Duodenal mucosa (tissue), 2 donors: ENCODE measurements at regions not wholly inside any gene's neighbourhood (a gene's known extent, or its start where the extent isn't known, plus 50 kb on each side); places are given as distances from the start of the nearest gene placed in this dataset.
"Not testable (repeated sequence)": the region's sequence is repeated elsewhere in the genome, so short reads cannot be mapped to it uniquely, and the experiment has no call there.

Experiments
- H3K27ac ChIP-seq: one replicate; pipeline ENCODE4 v1.7.0; 2013; ENCODE audit warnings: low read depth, low read length
- H3K27me3 ChIP-seq, 2 donors: one replicate each; pipeline ENCODE4 v1.7.0; 2013; ENCODE audit warnings: low read length in 2 of 2, control low read depth in 1 of 2; ENCODE audit not compliant: insufficient read depth in 2 of 2, control insufficient read depth in 1 of 2
- H3K36me3 ChIP-seq, 2 donors: one replicate each; pipeline ENCODE4 v1.7.0; 2013; ENCODE audit warnings: low read length in 2 of 2, control low read depth in 1 of 2; ENCODE audit not compliant: insufficient read depth in 2 of 2, control insufficient read depth in 1 of 2
- H3K4me1 ChIP-seq, 2 donors: one replicate each; pipeline ENCODE4 v1.7.0; 2013; ENCODE audit warnings: low read length in 2 of 2, control low read depth in 1 of 2; ENCODE audit not compliant: insufficient read depth in 2 of 2, control insufficient read depth in 1 of 2
- H3K4me3 ChIP-seq, 2 donors: one replicate each; pipeline ENCODE4 v1.7.0; 2013; ENCODE audit warnings: low read length in 2 of 2, low read depth in 1 of 2
- H3K9ac ChIP-seq, 2 donors: one replicate each; pipeline ENCODE4 v1.7.0; 2013; ENCODE audit warnings: low read length in 2 of 2, low read depth in 1 of 2
- H3K9me3 ChIP-seq, 2 donors: one replicate each; pipeline ENCODE4 v1.7.0; 2013; ENCODE audit warnings: low read length in 2 of 2, control low read depth in 1 of 2; ENCODE audit not compliant: control insufficient read depth in 1 of 2

DNA sequence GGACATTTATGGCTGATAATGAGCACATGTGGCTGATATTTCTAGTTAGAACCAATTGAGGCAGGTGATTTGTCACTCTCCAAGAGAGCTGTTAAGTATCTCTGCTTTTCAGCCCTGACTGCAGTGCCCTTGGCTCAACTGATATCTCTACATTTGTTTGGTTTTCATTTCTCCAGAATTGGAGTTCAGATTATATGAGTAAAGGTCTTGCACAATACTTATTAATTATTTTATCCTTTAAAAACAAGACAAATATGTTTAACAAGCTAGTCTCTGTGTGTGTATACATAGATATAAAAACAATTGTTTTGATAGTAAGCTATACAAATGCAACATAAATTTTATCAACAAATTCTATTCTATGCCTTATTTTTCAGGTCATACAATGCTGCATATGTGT is 105.2 kb downstream of the BRMS1L start:
- Histone ChIP-seq H3K27ac (no peak overlapping the region), H3K9me3 (no peaks in the 10 kb centered on the region), H3K36me3 (no peaks in the 10 kb centered on the region), H3K4me3 (no peak overlapping the region), H3K9ac (no peak overlapping the region), H3K4me1 (no peaks in the 10 kb centered on the region), H3K27me3 (no peaks in the 10 kb centered on the region)

DNA sequence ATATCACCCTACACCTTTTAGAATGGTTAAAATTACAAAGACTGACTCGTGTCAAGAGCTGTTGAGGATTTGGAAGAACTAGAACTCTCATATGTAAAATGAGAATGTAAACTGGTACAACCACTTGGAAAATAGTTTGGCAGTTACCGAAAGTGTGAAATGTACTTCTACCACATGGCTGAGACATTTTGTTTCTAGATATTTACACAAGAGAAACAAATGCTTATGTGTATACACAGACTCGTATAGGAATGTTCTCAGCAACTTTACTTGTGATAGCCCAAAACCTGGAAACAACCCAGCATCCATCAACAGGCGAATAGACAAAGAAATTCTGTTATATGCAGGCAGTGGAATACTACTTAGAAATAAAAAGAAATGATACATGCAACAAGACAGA is 103.0 kb downstream of the BRMS1L start:
- no peak overlapping the region for H3K9ac ChIP-seq

DNA sequence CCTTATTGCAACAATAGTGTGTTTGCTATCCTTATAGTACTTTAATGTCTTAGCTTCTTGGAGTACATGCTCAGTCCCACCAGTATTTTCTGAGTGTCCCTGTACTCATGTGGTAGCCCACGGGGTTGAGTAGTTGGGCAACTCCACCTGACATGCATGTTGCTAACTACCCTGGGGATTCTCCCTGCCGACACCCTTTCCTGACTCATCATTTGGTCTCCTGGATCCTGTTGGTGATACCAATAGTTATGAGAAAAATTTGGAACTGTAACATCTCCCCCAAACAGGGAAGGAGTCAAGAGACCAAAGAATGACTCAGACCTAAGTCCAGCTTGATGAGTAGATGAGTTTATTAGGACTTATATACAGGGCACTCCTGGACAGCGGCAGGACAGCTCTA is 101.6 kb downstream of the BRMS1L start:
- Histone ChIP-seq H3K36me3 (no peaks in the 10 kb centered on the region), H3K9ac (no peak overlapping the region), H3K4me3 (no peak overlapping the region), H3K9me3 (no peaks in the 10 kb centered on the region), H3K27ac (no peak overlapping the region), H3K4me1 (no peaks in the 10 kb centered on the region), H3K27me3 (no peaks in the 10 kb centered on the region)

More for the DNA sequence above, 103.0 kb downstream of the BRMS1L start:
- no peak overlapping the region for H3K4me3 ChIP-seq
- H3K27ac ChIP-seq = no peak overlapping the region
- H3K9me3 ChIP-seq = no peaks in the 10 kb centered on the region
- H3K27me3 ChIP-seq = no peaks in the 10 kb centered on the region
- H3K4me1 ChIP-seq = no peaks in the 10 kb centered on the region
- H3K36me3 ChIP-seq = no peaks in the 10 kb centered on the region

DNA sequence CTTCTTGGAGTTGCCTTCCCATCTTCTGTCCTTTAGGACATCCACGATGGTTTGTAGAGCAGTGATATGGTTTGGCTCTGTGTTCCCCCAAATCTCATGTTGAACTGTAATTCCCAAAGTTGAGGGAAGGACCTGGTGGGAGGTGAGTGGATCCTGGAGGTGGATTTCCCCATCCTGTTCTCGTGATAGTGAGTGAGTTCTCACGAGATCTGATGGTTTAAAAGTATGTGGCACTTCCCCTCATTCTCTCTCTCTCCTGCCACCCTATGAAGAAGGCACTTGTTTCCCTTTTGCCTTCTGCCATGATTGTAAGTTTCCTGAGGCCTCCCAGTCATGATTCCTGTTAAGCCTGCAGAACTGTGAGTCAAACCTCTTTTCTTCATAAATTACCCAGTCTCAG is 99.2 kb downstream of the BRMS1L start:
- Histone ChIP-seq H3K4me3 (no peak overlapping the region), H3K4me1 (no peaks in the 10 kb centered on the region), H3K36me3 (no peaks in the 10 kb centered on the region), H3K9me3 (no peaks in the 10 kb centered on the region), H3K9ac (no peak overlapping the region), H3K27me3 (no peaks in the 10 kb centered on the region), H3K27ac (no peak overlapping the region)

DNA sequence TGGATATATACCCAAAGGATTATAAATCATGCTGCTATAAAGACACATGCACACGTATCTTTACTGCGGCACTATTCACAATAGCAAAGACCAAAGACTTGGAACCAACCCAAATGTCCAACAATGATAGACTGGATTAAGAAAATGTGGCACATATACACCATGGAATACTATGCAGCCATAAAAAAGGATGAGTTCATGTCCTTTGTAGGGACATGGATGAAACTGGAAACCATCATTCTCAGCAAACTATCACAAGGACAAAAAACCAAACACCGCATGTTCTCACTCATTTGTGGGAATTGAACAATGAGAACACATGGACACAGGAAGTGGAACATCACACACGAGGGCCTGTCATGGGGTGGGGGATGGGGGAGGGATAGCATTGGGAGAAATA is 96.5 kb downstream of the BRMS1L start:
- not testable (repeated sequence) for H3K9ac ChIP-seq, H3K36me3 ChIP-seq, H3K4me3 ChIP-seq, H3K4me1 ChIP-seq, H3K27me3 ChIP-seq, H3K9me3 ChIP-seq, H3K27ac ChIP-seq

DNA sequence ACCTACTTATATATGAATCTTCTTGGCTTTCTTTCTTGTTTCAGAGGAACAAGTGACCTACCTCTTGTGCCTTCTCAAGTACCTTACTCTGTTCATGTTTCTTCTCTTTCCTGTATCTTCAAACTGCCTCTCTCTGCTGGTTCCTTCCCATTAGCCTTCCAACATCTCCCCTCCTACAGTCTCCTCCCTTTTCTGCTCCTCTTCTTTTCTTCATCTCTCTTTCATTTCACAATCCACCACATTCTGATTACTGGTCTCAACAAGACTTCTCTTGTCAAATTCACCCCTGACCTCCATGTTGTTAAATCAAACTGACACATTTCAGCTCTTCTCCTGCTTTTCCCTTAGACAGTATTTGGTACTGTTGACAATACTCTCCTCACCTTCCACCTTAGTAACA is 95.6 kb downstream of the BRMS1L start:
- Histone ChIP-seq H3K9me3 (no peaks in the 10 kb centered on the region), H3K27ac (no peak overlapping the region), H3K9ac (no peak overlapping the region), H3K36me3 (no peaks in the 10 kb centered on the region), H3K4me3 (no peak overlapping the region), H3K27me3 (no peaks in the 10 kb centered on the region), H3K4me1 (no peaks in the 10 kb centered on the region)
